HepG2 (cell line): ENCODE measurements at regions not wholly inside any gene's neighbourhood (a gene's known extent, or its start where the extent isn't known, plus 50 kb on each side); places are given as distances from the start of the nearest gene placed in this dataset.

Source experiments
- ETV6 ChIP-seq: sonication (generic); formaldehyde crosslinking; conservative IDR thresholded peaks from 2 replicates; pipeline ENCODE4 v1.4.0; 2020; ENCODE audit warnings: missing genetic modification reagents
- HMGA1 ChIP-seq: sonication (generic); formaldehyde crosslinking; conservative IDR thresholded peaks from 2 replicates; pipeline ENCODE4 v1.4.0; 2020; ENCODE audit warnings: missing genetic modification reagents
- IKZF4 ChIP-seq: sonication (generic); formaldehyde crosslinking; IDR thresholded peaks from 2 replicates; pipeline ENCODE4 v1.5.1; 2020; ENCODE audit warnings: borderline replicate concordance, mild to moderate bottlenecking, low read depth, missing genetic modification reagents; ENCODE audit errors: not compliant biosample characterization
- JUN ChIP-seq: sonication (generic); formaldehyde crosslinking; IDR thresholded peaks from 2 replicates; pipeline ENCODE4 v1.4.0; 2020; ENCODE audit warnings: mild to moderate bottlenecking, missing genetic modification reagents
- PAX8 ChIP-seq: sonication (generic); formaldehyde crosslinking; IDR thresholded peaks from 2 replicates; pipeline ENCODE4 v1.8.0; 2022; ENCODE audit warnings: mild to moderate bottlenecking, missing genetic modification reagents, borderline replicate concordance
- POLR2A ChIP-seq, 2 experiments: IDR thresholded peaks; 2 replicates each; pipeline ENCODE4 v1.6.1; 2011; ENCODE audit warnings: low read depth in 2 of 2, low read length in 2 of 2, mild to moderate bottlenecking in 1 of 2, moderate library complexity in 1 of 2; ENCODE audit not compliant: insufficient read depth in 1 of 2
- POLR2AphosphoS2 ChIP-seq: IDR thresholded peaks from 2 replicates; pipeline ENCODE4 v1.6.1; 2011; ENCODE audit warnings: low read depth, low read length, improper control_type of control experiment
- RERE ChIP-seq: IDR thresholded peaks from 2 replicates; pipeline ENCODE4 v1.6.1; 2016; ENCODE audit warnings: low read depth, missing genetic modification reagents, missing compliant biosample characterization
- RFX5 ChIP-seq: IDR thresholded peaks from 2 replicates; pipeline ENCODE4 v1.6.1; 2011; ENCODE audit warnings: low read depth, low read length, improper control_type of control experiment
- TIGD3 ChIP-seq: sonication (generic); formaldehyde crosslinking; IDR thresholded peaks from 2 replicates; pipeline ENCODE4 v1.5.1; 2020; ENCODE audit warnings: mild to moderate bottlenecking, missing genetic modification reagents, borderline replicate concordance
- ZBTB25 ChIP-seq: IDR thresholded peaks from 2 replicates; pipeline ENCODE4 v1.6.1; 2018; ENCODE audit warnings: missing genetic modification reagents
- ZNF639 ChIP-seq: conservative IDR thresholded peaks from 2 replicates; pipeline ENCODE4 v1.6.1; 2018; ENCODE audit warnings: missing genetic modification reagents
- ZNF800 ChIP-seq: sonication (generic); formaldehyde crosslinking; IDR thresholded peaks from 2 replicates; pipeline ENCODE4 v1.4.0; 2020; ENCODE audit warnings: missing genetic modification reagents
- ZZZ3 ChIP-seq: sonication (generic); formaldehyde crosslinking; IDR thresholded peaks from 2 replicates; pipeline ENCODE4 v1.4.0; 2020; ENCODE audit warnings: missing genetic modification reagents, mild to moderate bottlenecking, borderline replicate concordance

GRCh38 chr6:54665278-54665677 lies 181.3 kb upstream of the FAM83B start:
- TF ChIP-seq ETV6 (CRISPR knock-in tag) (no peak), IKZF4 (CRISPR knock-in tag) (no peak), POLR2A (IDR thresholded peaks at IDR 0.05; ENCODE audit: insufficient read depth in 1 of 2, low read depth in 2 of 2, low read length in 2 of 2) (no peak), TIGD3 (CRISPR knock-in tag) (no peak), ZNF800 (CRISPR knock-in tag) (no peak), JUN (CRISPR knock-in tag) (no peak), ZBTB25 (CRISPR knock-in tag) (no peak), PAX8 (CRISPR knock-in tag) (no peak), RERE (no peak), ZNF639 (CRISPR knock-in tag) (no peak), RFX5 (no peak), POLR2AphosphoS2 (no peak), ZZZ3 (no peak), HMGA1 (CRISPR knock-in tag) (no peak)
